Anterior cingulate cortex (tissue), 58 donors: ENCODE measurements at regions not wholly inside any gene's neighbourhood (a gene's known extent, or its start where the extent isn't known, plus 50 kb on each side); places are given as distances from the start of the nearest gene placed in this dataset.

Experiments used
- DNase-seq, 58 donors: peaks; one replicate each; lab custom pipeline; 2025; lab: John Stamatoyannopoulos, UW

- no peak for DNase-seq
Observed at GRCh38 chr4:107122736-107123135, 86.6 kb upstream of the DKK2 start.

- DNase-seq: no peak
Observed at GRCh38 chr4:107120661-107121060, 84.5 kb upstream of the DKK2 start.

GRCh38 chr4:107117726-107118125 lies 81.6 kb upstream of the DKK2 start:
- no peak for DNase-seq

GRCh38 chr4:107115185-107115847 lies 79.2 kb upstream of the DKK2 start:
- no peak for DNase-seq

- DNase-seq: no peak
Observed at GRCh38 chr4:107114059-107114458, 77.9 kb upstream of the DKK2 start.

- no peak for DNase-seq
Observed at GRCh38 chr4:107098401-107098800, 62.3 kb upstream of the DKK2 start.

GRCh38 chr4:107094976-107095375 lies 58.9 kb upstream of the DKK2 start:
- no peak for DNase-seq

GRCh38 chr4:107094332-107094731 lies 58.2 kb upstream of the DKK2 start:
- no peak for DNase-seq
